NCI-H146 (cell line): ENCODE measurements at regions not wholly inside any gene's neighbourhood (a gene's known extent, or its start where the extent isn't known, plus 50 kb on each side); places are given as distances from the start of the nearest gene placed in this dataset.

Experiments
- DNase-seq: peaks from one replicate; lab custom pipeline; 2025; lab: John Stamatoyannopoulos, UW

DNA sequence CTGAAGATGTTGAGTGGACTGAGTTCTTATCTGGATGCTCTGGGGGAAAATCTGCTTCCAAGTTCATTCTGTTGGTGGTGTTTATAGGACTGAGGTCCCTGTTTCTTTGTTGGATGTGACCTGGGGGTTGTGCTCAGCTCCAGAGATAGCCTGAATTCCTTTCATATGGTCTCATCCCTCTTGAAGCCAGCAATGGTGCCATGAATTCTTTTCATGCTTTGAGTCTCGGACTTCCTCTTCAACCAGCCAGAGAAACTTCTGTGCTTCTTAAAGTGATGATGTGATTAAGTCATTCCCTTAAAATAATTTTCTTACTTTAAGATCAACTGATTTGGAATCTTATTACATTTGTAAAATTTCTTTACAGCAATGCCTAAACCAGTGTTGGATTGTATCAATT is 233.8 kb upstream of the UGT8 start:
- no peak for DNase-seq

DNA sequence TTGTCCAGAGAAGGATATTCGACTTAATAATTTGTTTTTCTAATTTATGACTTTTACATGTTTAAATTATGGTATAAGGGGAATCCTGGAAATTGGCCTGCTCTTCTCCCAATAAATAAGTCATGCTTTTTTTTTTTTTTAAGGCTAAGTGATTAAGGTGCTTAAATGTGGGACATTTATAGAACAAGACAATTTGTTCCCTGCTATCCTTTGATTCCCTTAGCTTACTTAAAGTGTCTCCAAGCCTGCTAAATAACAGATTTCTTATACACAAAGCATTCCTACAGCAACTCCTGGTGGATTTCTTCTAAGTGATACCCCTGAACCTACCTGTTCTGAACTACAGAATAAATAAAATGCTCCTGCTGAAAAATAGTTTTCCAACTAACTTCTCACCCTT is 233.0 kb upstream of the UGT8 start:
- DNase-seq, result no peak

DNA sequence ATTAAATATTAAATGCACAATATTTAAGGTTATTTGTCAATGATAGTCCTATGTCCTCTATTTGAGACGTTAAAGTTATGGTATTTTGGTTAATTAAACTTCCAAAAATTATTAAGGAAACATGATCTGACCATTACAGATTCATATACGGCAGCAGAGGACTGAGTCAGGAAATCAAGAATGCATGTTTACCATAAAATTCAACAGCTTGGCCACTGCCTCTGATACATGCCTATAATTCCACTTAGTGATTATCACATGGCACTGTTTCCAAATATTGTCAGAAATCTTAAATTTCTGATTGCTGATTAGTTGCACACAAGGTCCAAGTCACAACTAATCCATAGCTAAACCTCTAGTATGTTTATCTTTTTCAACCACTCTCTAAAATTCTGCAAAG is 232.2 kb upstream of the UGT8 start:
- no peak for DNase-seq

DNA sequence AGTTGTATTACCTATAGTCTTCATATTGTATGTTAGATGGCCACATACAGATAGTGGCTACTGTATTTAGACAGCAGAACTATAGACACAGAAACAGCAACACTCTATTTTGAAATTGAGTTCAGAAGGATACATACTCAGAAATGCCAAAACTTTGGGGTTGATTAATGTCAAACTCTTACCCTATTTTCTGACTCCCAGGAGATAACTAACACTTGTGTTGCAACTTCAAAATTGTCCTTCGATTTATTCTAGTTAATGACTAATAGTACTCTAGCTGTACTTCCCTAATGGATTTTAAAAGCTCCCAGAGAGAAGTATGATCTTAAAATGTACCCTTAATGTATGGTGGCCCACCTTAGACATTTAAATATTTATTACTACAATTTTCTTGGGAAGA is 229.9 kb upstream of the UGT8 start:
- DNase-seq, result no peak

DNA sequence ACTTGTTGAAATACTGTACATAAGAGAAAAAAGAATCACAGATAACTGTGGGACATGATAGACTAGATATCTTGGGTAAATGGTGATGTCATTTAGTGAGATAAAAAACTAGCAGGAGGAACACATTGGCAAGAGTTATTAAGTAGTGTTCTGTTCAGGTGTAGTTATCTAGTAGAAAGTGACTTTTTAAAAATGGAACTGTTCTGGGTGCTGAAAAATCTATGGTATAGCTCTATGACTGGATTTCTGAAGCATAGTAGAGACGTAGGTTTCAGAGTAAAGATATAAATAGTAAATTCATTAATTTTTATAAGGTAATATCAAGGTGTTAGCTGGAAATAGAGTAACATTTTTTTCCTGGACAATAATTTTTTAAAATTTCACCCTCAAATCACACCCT is 225.1 kb upstream of the UGT8 start:
- no peak for DNase-seq

DNA sequence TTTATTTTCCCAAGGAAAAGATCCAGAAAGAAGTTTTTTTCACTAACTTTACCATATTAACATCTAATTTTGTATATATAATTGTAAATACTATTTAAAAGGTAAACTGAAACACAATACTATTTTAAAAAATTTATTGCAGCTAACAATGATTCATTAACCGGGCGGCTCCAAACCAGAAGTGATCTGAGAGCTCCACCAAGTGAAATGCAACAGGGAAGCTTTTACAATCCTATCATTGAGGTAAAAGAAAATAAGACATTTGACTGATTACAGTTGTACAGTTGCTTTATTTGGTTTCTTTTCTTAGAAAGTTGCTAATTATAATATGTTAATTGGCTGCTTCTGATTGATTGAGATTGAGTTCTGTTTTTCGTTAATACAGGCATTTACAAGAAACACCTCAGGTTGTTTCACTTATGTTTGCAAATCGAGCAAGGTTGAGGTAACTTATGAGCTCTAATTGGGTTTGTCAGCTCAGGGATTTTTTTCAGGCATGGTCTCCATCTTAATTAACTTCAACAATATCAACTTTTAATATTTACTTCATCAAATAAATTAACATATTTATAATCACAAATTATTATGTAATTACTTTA is 220.2 kb upstream of the UGT8 start:
- DNase-seq, result no peak

DNA sequence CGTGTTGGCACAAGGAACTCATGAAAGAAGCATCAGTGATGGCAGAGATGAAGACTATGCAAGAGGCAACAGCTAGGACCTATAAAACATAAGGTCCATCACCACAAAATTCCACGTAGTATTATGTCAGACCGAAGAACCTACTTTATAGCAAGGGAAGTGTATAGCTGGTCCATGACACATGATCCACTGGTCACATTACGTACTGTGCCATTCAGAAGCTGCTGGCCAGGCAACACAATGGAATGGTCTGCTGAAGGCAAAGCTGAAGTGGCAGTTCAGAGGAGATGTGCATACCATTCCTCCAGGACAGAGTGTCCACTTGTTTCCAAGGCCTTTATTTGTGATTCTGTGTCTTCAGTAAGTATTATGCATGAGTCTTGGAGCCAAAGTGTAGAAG is 215.5 kb upstream of the UGT8 start:
- DNase-seq, result no peak

DNA sequence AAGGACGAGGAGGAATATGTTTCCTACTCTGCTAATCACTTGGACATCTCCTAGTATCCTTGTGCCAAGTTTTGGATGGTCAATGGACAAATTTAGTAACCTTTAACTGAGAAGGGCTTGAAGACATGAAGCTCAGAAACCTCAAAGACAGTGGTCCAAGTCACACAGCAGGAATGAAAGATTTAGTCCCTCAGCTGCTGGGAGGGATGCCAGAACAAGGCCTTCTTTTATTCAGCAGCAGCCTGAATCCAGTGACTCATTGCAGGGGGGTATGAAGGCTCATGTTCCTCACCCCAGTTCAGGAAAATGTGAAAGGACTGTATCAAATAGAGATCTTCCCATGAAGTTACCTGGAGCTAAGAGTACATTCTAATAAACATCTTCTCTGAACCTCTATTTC is 214.9 kb upstream of the UGT8 start:
- DNase-seq, result no peak

DNA sequence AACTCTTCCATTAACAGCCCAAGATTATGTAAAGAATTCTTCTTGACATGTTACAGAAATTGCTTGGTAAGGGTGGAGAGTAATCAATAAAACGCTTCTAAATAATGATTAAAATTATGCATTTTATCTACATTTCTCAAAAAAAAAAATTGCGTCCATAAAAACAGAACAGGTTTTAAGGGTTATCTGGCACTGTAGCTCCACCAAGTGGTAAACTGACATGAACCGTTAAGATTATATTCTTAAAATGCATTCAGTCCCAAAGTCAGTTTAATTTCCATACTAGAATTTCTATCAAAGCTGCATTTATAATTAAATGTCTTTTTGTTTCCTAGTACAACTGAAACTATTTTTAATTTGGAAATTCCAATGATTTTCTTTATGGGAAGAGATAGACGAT is 214.0 kb upstream of the UGT8 start:
- peak; percentile 2 for DNase-seq

DNA sequence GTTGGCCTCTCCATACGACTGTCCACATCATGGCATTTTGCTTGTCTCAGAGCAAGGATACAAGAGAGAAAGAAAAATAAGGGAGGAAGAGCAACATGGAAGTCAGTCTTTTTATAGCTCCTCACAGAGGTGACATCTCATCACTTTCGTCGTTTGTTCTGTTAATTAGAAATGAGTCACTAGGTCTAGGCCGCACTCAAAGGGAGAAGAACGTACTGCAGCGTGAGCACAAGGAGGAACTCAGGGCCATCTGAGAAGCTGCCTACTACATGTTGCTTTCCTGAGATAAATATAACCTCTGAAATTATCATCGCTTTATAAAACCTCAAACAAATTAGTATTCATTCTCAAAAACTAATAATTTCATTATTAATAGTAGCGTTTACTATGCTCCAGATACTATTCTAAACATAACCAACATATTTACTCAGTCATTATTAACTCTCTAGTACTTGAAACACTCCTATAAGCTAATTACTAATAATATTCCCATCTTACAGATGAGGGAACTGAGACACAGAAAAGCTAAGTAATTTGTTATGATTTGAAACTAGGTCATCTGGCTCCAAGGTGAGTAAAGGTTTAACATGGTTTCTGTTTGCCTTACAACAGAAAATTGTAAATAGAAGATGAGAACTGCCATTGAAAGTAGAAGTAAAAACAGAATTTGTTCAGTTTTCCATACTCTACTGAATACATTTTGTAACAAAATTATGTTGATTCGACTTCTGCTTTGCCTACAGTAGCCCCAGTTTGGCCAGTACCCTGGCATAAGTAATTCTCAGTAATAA is 213.2 kb upstream of the UGT8 start:
- peak; percentile 2 for DNase-seq

DNA sequence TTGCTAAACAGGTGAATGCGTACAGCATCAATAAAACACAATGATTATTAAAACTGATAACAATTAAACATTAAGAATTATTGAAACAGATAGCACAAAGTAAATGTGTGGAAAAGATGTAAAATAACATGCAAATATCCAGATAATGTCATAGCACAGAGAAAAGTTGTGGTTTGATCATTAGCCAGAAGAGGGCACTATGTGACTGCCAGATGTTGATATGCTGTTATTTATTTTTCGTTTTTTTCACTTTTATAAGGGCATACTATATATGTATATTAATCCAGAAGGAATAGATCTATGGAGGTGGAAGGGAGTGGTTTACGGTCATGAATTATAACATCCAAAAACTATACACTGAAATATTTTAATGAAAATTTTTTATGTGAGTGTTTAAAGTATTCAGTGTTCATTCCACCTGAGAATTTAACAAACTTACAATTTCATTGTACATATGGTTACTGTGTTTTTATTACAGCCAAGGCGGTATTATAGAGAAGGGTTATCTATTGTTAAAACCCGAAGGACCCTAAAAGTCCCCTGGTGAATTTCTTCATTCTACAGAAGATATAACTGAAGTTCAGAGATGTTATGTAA is 211.9 kb upstream of the UGT8 start:
- peak; percentile 8 for DNase-seq

DNA sequence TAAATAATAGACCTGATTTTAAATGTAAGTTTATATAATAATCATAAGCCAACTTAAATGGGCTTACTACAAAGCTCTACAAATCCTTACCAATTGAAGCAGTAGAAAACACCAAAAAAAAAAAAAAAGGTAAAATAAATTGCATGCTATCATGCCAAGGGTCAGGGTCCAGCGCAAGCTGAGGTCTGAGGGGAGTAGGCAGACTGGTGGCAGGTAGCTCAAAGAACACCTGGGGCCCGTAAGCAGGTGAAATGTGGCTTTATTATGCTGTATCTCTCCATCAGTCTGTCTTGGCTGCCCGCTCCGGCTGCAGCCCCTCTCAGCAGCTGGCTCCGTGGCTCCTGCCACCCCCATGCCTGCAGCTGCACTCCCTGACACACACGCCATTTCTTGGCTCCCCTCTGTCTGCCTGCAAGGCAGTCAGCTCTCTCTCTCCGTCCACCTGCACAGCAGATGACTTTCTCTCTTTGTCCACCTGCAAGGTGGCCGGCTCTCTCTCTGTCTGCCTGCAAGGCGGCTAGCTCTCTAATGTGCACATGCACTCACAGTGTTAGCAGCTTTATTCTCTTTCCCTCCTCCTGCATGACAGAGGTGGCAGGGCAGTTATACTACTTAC is 209.4 kb upstream of the UGT8 start:
- DNase-seq, result peak; percentile 85

DNA sequence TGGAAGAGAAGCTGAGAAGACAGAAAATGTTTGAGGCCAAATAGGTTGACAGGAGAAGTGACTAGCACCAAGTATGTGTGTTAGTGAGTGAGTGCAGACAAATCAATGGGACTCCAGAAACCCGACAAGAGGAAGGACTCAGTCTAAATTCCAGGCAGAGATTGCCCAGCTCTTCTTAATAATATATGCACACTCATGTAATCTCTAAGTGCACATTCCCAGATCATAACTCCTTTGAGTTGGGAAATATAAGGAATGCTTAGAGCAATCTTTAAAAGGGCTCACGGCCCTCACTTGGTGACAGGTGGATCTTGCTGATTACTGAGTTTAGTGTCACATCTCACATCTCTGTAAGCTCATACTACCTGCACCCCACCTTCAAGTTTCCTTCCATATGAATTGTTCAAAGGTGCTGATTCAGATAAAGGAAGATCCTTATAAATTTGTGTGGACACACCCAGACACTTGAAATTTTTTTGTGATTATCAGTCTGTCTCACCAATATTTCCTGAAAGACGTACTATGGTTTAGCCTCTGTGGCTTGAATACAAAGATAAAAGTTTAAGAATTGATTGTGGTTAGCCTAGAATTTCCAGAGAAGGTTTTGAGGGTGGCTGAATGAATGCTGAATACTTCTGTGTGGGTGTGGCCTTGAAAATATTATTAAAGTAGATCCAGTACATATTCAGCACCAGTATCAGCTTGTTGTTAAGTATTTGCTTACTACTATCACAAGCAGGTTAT is 205.1 kb upstream of the UGT8 start:
- DNase-seq, result no peak

DNA sequence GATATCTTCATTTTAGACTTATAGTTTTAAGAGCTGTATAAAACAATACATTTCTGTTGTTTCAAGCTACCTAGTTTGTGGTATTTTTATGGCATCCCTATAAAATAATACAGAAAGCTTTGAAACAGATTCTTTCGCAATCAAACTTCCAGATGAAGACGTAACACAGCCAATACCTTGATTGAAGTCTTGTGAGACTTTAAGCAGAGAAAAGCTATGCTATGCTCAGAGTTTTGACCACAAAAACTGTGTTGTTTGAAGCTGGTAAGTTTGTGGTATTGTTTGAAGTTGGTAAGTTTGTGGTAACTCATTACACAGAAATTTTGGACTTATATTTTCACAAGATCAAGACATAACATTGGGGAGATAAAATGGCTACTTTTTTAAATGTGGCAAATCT is 201.8 kb upstream of the UGT8 start:
- DNase-seq, result no peak

DNA sequence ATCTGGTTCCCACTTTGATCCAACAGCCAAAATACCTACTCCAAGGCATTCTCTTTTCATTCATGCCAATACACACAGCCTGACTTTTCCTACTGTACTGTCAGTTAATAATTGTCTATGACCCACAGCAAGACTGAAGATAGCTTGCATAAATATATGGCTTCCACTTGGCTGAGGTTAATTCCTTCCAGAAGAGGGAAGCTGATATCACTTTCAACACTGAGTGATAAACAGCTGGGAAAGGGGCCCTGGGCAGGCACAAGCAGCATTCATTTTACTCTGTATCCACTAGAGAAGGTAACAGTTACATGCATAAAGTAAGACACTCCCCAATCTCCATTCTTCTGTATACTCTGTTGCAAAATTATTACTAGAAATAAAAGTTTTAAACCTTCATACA is 200.2 kb upstream of the UGT8 start:
- no peak for DNase-seq

DNA sequence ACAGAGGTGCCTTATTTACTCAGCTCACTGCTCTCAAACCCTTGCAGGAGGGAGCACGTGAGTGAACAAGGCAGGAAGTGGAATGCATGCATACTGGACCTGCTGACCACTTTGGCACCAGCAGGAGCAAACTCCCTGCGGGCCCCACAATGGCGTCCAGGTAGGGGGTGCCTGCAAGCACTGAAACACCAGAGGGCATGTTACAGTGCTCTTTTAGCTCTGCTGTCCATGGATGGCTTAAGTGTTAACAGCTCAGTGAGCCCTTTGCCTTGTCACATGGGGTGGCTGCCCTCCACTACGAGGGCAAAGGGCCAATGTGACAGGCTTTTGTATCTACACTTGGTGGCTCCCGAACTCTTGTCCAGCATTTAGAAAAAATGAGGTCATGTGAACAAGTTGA is 199.5 kb upstream of the UGT8 start:
- DNase-seq, result peak; percentile 67

DNA sequence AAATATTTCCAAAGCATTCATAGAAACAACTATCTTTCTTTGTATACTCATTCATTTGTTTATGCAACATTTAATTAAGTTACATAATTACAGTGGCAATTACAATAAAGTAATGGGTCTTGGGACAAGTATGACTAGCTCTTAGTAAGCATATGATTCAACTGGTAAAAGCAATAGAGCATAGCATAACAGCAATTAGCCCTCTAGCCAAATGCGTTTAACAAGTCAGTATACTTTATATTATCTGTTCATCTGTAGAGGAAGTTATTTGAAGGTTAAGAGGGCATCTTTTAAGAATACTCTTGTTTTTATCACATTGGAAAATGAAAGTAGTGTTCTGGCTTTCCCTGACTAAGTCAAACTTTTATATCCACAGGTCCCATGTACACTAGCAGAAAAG is 198.1 kb upstream of the UGT8 start:
- no peak for DNase-seq

DNA sequence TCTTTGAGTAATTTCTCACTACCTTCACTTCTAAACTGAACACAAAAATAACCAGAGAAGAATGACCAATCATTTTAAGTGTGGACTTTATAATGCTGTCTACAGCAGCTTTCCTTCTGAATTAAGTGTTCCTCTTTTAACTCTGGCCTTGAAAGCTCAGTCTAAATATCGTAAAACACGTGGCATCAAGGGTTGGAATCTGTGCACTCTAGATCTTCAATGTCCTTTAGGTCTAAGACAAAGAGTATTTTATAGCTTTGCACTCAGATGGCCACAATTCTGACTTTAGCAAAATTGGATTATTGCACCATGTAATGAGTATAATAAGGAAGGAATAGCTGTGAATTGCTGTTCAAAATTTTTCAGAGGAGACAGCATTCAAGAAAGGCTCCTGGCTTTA is 197.1 kb upstream of the UGT8 start:
- DNase-seq, result no peak

DNA sequence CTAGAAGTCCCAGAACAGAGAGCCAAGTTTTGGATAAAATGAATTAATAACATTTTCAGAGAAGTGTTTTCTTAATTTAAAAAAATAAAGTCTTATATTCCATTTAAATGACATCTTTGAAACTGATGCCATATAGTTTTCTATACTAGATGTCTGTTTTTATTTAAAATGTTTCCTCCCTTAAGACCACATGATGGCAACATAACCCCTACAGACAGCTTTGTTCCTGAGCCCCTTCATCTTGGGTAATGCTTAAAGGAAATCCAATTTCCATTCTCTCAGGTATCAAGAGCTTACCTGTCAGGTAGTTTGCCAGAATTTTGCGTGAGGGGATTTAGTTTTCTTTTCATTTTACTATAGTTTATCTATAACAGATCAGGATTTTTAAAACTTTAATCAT is 181.4 kb upstream of the UGT8 start:
- DNase-seq, result peak; percentile 45

DNA sequence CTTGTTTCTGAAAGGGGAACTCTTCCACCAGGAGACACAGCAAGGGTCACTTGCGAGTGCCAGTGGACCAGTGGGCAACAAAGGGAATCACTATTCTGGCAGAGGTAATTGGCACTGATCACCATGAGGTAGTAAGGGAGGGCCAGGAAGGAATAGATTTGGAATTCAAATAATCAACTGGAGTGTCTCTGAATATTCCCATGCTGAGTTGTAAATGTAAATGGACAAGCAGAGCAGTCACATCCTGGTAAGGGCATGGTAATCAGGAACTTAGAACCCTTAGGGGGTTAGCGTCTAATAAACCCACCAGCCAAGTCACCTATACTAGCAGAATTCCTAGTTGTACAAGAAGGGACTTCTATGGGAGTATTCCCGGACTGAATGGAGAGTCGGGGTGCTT is 178.5 kb upstream of the UGT8 start:
- no peak for DNase-seq

DNA sequence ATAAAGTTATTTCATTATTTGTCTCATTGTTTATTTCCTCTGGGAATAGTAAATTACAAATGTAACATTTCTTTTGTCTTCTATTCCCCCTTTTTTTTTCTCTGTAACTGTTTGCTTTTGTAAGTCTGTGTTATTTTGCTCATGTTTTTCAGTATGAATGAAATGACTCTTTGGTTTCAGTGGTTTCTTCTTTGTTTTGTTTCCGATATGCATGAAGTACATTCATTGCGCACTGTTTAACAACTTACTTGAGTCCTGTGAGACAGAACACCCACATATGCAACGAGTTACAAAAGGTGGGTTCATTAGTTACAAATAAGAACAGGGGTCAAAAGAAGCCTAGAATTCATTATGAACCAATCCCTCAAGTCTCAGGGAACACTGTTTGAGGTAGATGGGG is 175.0 kb upstream of the UGT8 start:
- DNase-seq, result no peak

DNA sequence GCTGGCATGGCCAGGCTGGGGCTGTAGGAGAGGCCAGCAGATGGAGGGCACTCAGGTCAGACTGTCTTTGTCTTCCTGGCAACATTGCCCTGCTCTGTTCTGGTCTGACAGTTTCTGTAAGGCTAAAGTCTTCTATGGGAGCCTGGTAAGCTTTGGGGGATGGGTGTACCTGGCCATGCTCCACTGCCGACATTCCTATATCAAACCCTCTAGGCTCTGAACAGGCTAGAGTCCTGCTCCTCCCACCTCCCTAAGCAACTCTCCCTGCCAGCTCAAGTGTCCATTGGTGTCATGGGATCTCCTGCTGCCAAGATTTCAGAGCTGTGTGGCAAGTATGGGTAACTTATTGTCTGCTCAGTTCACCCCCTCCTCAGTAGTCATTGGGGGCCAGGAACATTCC is 163.5 kb upstream of the UGT8 start:
- no peak for DNase-seq

DNA sequence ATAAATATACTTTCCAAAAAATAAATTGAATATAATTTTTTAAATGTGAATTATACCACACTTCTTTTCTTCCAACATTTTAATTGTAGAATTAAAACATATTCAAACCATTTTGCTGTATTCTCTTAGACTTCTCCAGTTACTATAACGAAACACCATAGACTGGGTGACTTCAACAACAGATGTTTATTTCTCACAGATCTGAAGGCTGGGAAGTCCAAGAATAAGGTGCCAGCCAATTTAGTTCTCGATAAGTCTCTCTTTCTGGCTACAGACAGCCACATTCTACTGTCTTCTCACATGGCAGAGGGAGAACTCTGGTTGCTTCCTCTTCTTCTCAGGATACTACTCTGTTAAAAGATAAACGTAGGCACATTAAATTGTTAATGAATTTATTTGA is 155.8 kb upstream of the UGT8 start:
- no peak for DNase-seq
